Peyer's patch (tissue), 4 donors: ENCODE measurements at regions not wholly inside any gene's neighbourhood (a gene's known extent, or its start where the extent isn't known, plus 50 kb on each side); places are given as distances from the start of the nearest gene placed in this dataset.

Source experiments
- CTCF ChIP-seq, 6 experiments: fragments of 450-650 bp in 4 of 6; fragments of 200-600 bp in 2 of 6; sonication (generic) in 1 of 6; IDR thresholded peaks; one replicate each; pipeline ENCODE4 v1.5.1; 2017 to 2019; ENCODE audit warnings: antibody characterized with exemption in 6 of 6, mild to moderate bottlenecking in 3 of 6, moderate library complexity in 1 of 6
- POLR2A ChIP-seq, 2 donors: fragments of 450-650 bp; IDR thresholded peaks; one replicate each; pipeline ENCODE4 v1.5.1; 2017; ENCODE audit warnings: antibody characterized with exemption in 2 of 2, mild to moderate bottlenecking in 2 of 2, moderate library complexity in 2 of 2

GRCh38 chr6:14664112-14664601 lies 546.6 kb downstream of the CD83 start:
- peak in 1 of 6 experiments; percentile 18 for TF ChIP-seq CTCF (IDR thresholded peaks at IDR 0.05)
- no peak for TF ChIP-seq POLR2A (IDR thresholded peaks at IDR 0.05)
